Activated naive CD4-positive, alpha-beta T cell treated with anti-CD3 and anti-CD28 coated beads, Interleukin-2, amount 50 U/mL, for 72 hours (primary cell): ENCODE measurements at regions not wholly inside any gene's neighbourhood (a gene's known extent, or its start where the extent isn't known, plus 50 kb on each side); places are given as distances from the start of the nearest gene placed in this dataset.

ENCODE experiments used
- ATAC-seq, 2 donors: fragments of 150-1000 bp; cut with Tn5 transposase; 2 replicates each; pipeline ENCODE4 v1.10.0; 2021; ENCODE audit warnings: mild to moderate bottlenecking in 2 of 2, moderate library complexity in 2 of 2
- DNase-seq, 2 donors: peaks; one replicate each; pipeline ENCODE4 v3.0.0; 2021 to 2022; ENCODE audit warnings: low spot score in 2 of 2
- H3K27ac Mint-ChIP-seq, 2 donors: one replicate each; pipeline ENCODE4 v1.8.0; 2022; ENCODE audit warnings: mild to moderate bottlenecking in 2 of 2, mixed read lengths in 2 of 2
- H3K36me3 Mint-ChIP-seq, 2 donors: one replicate each; pipeline ENCODE4 v1.8.0; 2022; ENCODE audit warnings: mixed read lengths in 2 of 2
- H3K9me3 Mint-ChIP-seq, 2 donors: one replicate each; pipeline ENCODE4 v1.8.0; 2022; ENCODE audit warnings: mixed read lengths in 2 of 2

GRCh38 chr13:30840515-30840914 lies 65.6 kb upstream of the MEDAG start:
- ATAC-seq (no peak), DNase-seq (no peak)
- no peaks in the 10 kb centered on the region for H3K36me3 Mint-ChIP-seq
- H3K9me3 Mint-ChIP-seq: no peaks in the 10 kb centered on the region
- no peak overlapping the region for H3K27ac Mint-ChIP-seq

- ATAC-seq: no peak
- no peak for DNase-seq
- Mint-ChIP-seq H3K36me3 (no peaks in the 10 kb centered on the region), H3K27ac (no peak overlapping the region), H3K9me3 (no peaks in the 10 kb centered on the region)
Observed at GRCh38 chr13:30841154-30841553, 64.9 kb upstream of the MEDAG start.

GRCh38 chr13:30843548-30843947 lies 62.5 kb upstream of the MEDAG start:
- H3K9me3 Mint-ChIP-seq: no peaks in the 10 kb centered on the region

GRCh38 chr13:30844548-30845296 lies 61.3 kb upstream of the MEDAG start:
- no peaks in the 10 kb centered on the region for H3K9me3 Mint-ChIP-seq
- no peak for ATAC-seq
- DNase-seq: no peak
- H3K36me3 Mint-ChIP-seq: no peaks in the 10 kb centered on the region
- no peak overlapping the region for H3K27ac Mint-ChIP-seq

More at GRCh38 chr13:30843548-30843947, 62.5 kb upstream of the MEDAG start:
- Mint-ChIP-seq H3K27ac (no peak overlapping the region), H3K36me3 (no peaks in the 10 kb centered on the region)
- DNase-seq (no peak), ATAC-seq (no peak)

GRCh38 chr13:30845297-30846214 lies 60.5 kb upstream of the MEDAG start:
- Mint-ChIP-seq H3K27ac (no peak overlapping the region), H3K36me3 (no peaks in the 10 kb centered on the region), H3K9me3 (no peaks in the 10 kb centered on the region)
- ATAC-seq (no peak), DNase-seq (no peak)

GRCh38 chr13:30846311-30846710 lies 59.8 kb upstream of the MEDAG start:
- ATAC-seq: peak in 1 of 2 donors; percentile 20

GRCh38 chr13:30846866-30847265 lies 59.2 kb upstream of the MEDAG start:
- DNase-seq: peak in 1 of 2 donors; percentile 14
- Mint-ChIP-seq H3K36me3 (no peaks in the 10 kb centered on the region), H3K27ac (no peak overlapping the region), H3K9me3 (no peaks in the 10 kb centered on the region)
- peak in 1 of 2 donors; percentile 78 for ATAC-seq

More at GRCh38 chr13:30846311-30846710, 59.8 kb upstream of the MEDAG start:
- Mint-ChIP-seq H3K36me3 (no peaks in the 10 kb centered on the region), H3K9me3 (no peaks in the 10 kb centered on the region), H3K27ac (no peak overlapping the region)
- no peak for DNase-seq

- peak; percentile 72 to 78 for ATAC-seq
- Mint-ChIP-seq H3K36me3 (no peaks in the 10 kb centered on the region), H3K9me3 (no peaks in the 10 kb centered on the region)
Observed at GRCh38 chr13:30847650-30848307, 58.3 kb upstream of the MEDAG start.

GRCh38 chr13:30848332-30849027 lies 57.6 kb upstream of the MEDAG start:
- H3K27ac Mint-ChIP-seq: no peak overlapping the region
- H3K9me3 Mint-ChIP-seq: no peaks in the 10 kb centered on the region
- H3K36me3 Mint-ChIP-seq: no peaks in the 10 kb centered on the region
- ATAC-seq (peak; percentile 15 to 47), DNase-seq (no peak)

More at GRCh38 chr13:30847650-30848307, 58.3 kb upstream of the MEDAG start:
- H3K27ac Mint-ChIP-seq: peak overlapping the region in 1 of 2 donors; percentile 74
- DNase-seq: peak in 1 of 2 donors; percentile 14

- Mint-ChIP-seq H3K9me3 (no peaks in the 10 kb centered on the region), H3K36me3 (no peaks in the 10 kb centered on the region), H3K27ac (no peak overlapping the region)
- DNase-seq (no peak), ATAC-seq (no peak)
Observed at GRCh38 chr13:30849611-30850010, 56.5 kb upstream of the MEDAG start.

- DNase-seq (no peak), ATAC-seq (no peak)
- Mint-ChIP-seq H3K27ac (no peak overlapping the region), H3K9me3 (no peaks in the 10 kb centered on the region), H3K36me3 (no peaks in the 10 kb centered on the region)
Observed at GRCh38 chr13:30850204-30850866, 55.7 kb upstream of the MEDAG start.

- H3K9me3 Mint-ChIP-seq: no peaks in the 10 kb centered on the region
- DNase-seq (no peak), ATAC-seq (no peak)
- H3K36me3 Mint-ChIP-seq: no peaks in the 10 kb centered on the region
- H3K27ac Mint-ChIP-seq: no peak overlapping the region
Observed at GRCh38 chr13:30850867-30851211, 55.2 kb upstream of the MEDAG start.

GRCh38 chr13:30851697-30852096 lies 54.4 kb upstream of the MEDAG start:
- H3K9me3 Mint-ChIP-seq: no peaks in the 10 kb centered on the region
- ATAC-seq (no peak), DNase-seq (no peak)
- H3K36me3 Mint-ChIP-seq: no peaks in the 10 kb centered on the region
- H3K27ac Mint-ChIP-seq: no peak overlapping the region

- ATAC-seq: no peak
- no peak overlapping the region for H3K27ac Mint-ChIP-seq
- H3K36me3 Mint-ChIP-seq: peaks cover 0 to 6% of the 10 kb centered on the region in 2 donors
- no peak for DNase-seq
- peaks cover 0 to 7% of the 10 kb centered on the region in 2 donors for H3K9me3 Mint-ChIP-seq
Observed at GRCh38 chr13:30855569-30855968, 50.5 kb upstream of the MEDAG start.

GRCh38 chr13:30856005-30856790 lies 49.9 kb upstream of the MEDAG start:
- peaks cover 0 to 6% of the 10 kb centered on the region in 2 donors for H3K36me3 Mint-ChIP-seq
- H3K9me3 Mint-ChIP-seq: peaks cover 0 to 7% of the 10 kb centered on the region in 2 donors
- H3K27ac Mint-ChIP-seq: no peak overlapping the region
- DNase-seq (no peak), ATAC-seq (no peak)
